Endothelial cell (in vitro differentiated cells): ENCODE measurements at regions not wholly inside any gene's neighbourhood (a gene's known extent, or its start where the extent isn't known, plus 50 kb on each side); places are given as distances from the start of the nearest gene placed in this dataset.

ENCODE experiments used
- DNase-seq: peaks from one replicate; pipeline ENCODE4 v3.0.0; 2021; ENCODE audit warnings: low spot score
- H3K27ac Mint-ChIP-seq: one replicate; pipeline ENCODE4 v1.8.0; 2021; ENCODE audit warnings: mixed read lengths, inconsistent platforms; ENCODE audit not compliant: unreplicated experiment
- H3K27me3 Mint-ChIP-seq: one replicate; pipeline ENCODE4 v1.8.0; 2021; ENCODE audit warnings: mild to moderate bottlenecking, moderate library complexity, mixed read lengths, inconsistent platforms; ENCODE audit not compliant: unreplicated experiment
- H3K36me3 Mint-ChIP-seq: one replicate; pipeline ENCODE4 v1.8.0; 2021; ENCODE audit warnings: mild to moderate bottlenecking, low read depth, mixed read lengths, inconsistent platforms; ENCODE audit not compliant: unreplicated experiment
- H3K4me1 Mint-ChIP-seq: one replicate; pipeline ENCODE4 v1.8.0; 2021; ENCODE audit warnings: mild to moderate bottlenecking, mixed read lengths, inconsistent platforms; ENCODE audit not compliant: unreplicated experiment
- H3K4me3 Mint-ChIP-seq: one replicate; pipeline ENCODE4 v1.8.0; 2021; ENCODE audit warnings: mild to moderate bottlenecking, mixed read lengths, inconsistent platforms; ENCODE audit not compliant: unreplicated experiment
- H3K9me3 Mint-ChIP-seq: one replicate; pipeline ENCODE4 v1.8.0; 2021; ENCODE audit warnings: mixed read lengths, inconsistent platforms; ENCODE audit not compliant: unreplicated experiment
- CTCF ChIP-seq: fragments of 200-600 bp; sonication (generic); IDR thresholded peaks from one replicate; pipeline ENCODE4 v1.5.0; 2021; ENCODE audit warnings: antibody characterized with exemption; ENCODE audit not compliant: unreplicated experiment

GRCh38 chr2:48218169-48218568, 96.3 kb upstream of the FOXN2 start:
- Mint-ChIP-seq H3K27ac (no peak overlapping the region), H3K4me3 (no peak overlapping the region), H3K4me1 (no peaks in the 10 kb centered on the region), H3K9me3 (no peaks in the 10 kb centered on the region), H3K27me3 (no peaks in the 10 kb centered on the region), H3K36me3 (no peaks in the 10 kb centered on the region)
- no peak for DNase-seq
- no peak for TF ChIP-seq CTCF

- TF ChIP-seq CTCF, result no peak
- Mint-ChIP-seq H3K36me3 (no peaks in the 10 kb centered on the region), H3K9me3 (no peaks in the 10 kb centered on the region), H3K27ac (no peak overlapping the region), H3K4me1 (no peaks in the 10 kb centered on the region), H3K27me3 (no peaks in the 10 kb centered on the region), H3K4me3 (no peak overlapping the region)
- no peak for DNase-seq
Observed at GRCh38 chr2:48219234-48219554, 95.3 kb upstream of the FOXN2 start.

GRCh38 chr2:48219555-48220436, 94.7 kb upstream of the FOXN2 start:
- H3K27ac Mint-ChIP-seq, result no peak overlapping the region

GRCh38 chr2:48220501-48220900, 94.0 kb upstream of the FOXN2 start:
- TF ChIP-seq CTCF, result no peak
- Mint-ChIP-seq H3K4me3 (no peak overlapping the region), H3K36me3 (no peaks in the 10 kb centered on the region), H3K27me3 (no peaks in the 10 kb centered on the region), H3K4me1 (no peaks in the 10 kb centered on the region), H3K9me3 (no peaks in the 10 kb centered on the region), H3K27ac (no peak overlapping the region)
- DNase-seq, result no peak

More at GRCh38 chr2:48219555-48220436, 94.7 kb upstream of the FOXN2 start:
- Mint-ChIP-seq H3K9me3 (no peaks in the 10 kb centered on the region), H3K36me3 (no peaks in the 10 kb centered on the region), H3K27me3 (no peaks in the 10 kb centered on the region), H3K4me3 (no peak overlapping the region), H3K4me1 (no peaks in the 10 kb centered on the region)
- no peak for TF ChIP-seq CTCF
- no peak for DNase-seq

GRCh38 chr2:48221846-48222516, 92.5 kb upstream of the FOXN2 start:
- DNase-seq, result no peak
- no peaks in the 10 kb centered on the region for H3K27me3 Mint-ChIP-seq
- no peak overlapping the region for H3K27ac Mint-ChIP-seq
- H3K4me1 Mint-ChIP-seq, result no peaks in the 10 kb centered on the region
- H3K9me3 Mint-ChIP-seq, result no peaks in the 10 kb centered on the region
- no peak overlapping the region for H3K4me3 Mint-ChIP-seq
- TF ChIP-seq CTCF, result no peak
- no peaks in the 10 kb centered on the region for H3K36me3 Mint-ChIP-seq
